IPS-NIHi7 (cell line): ENCODE measurements at regions not wholly inside any gene's neighbourhood (a gene's known extent, or its start where the extent isn't known, plus 50 kb on each side); places are given as distances from the start of the nearest gene placed in this dataset.
"Not testable (repeated sequence)": the region's sequence is repeated elsewhere in the genome, so short reads cannot be mapped to it uniquely, and the experiment has no call there.

ENCODE experiments used
- DNase-seq: peaks from one replicate; pipeline ENCODE4 v3.0.0; 2012; ENCODE audit warnings: mixed read lengths; ENCODE audit errors: extremely low spot score

DNA sequence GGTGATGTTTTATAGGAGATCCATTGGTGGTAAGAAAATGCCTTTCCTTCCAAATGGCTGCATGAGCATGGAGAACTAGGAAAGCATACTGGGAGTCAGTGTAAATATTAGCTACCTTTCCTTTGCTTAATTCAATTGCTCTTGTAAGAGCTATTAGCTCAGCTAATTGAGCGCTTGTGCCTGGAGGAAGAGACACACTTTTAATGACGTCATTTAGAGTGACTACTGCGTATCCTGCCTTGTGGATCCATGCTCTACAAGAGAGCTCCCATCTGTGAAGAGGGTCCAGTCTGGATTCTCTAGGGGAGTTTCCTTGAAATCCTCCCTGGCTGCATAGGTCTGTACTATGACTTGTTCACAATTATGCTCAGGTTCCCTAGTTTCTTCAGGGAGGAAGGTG lies 63.8 kb upstream of the ARRDC3 start:
- DNase-seq = not testable (repeated sequence)

DNA sequence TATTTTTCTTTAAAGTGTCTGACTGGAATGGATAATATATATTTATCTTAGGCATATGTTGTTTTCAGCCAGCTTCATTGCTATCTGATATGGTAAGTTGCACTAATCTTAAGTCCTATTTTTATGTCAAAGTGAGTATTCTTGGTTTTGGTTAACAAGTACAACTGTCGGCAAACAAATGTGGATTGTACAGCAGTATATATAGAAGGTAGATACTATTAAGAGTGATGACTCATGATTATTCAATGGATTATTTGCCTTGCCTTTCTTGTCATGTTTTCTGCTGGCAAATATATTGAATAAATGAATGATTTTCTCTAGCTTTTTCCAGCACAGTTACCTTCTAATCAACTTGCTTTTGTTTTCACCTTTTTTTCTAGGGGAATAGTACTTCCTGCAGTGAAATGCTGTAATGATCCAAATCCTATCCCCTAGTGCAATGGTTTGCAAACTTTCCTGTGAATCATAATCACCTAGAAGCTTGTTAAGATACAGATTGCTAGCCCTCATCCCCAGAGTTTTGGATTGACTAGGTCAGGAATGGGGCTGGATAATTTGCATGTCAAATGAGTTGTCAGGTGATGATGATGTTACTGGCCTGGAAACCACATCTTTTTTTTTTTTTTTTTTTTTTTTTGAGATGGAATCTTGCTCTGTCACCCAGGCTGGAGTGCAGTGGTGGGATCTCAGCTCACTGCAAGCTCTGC lies 60.8 kb upstream of the ARRDC3 start:
- no peak for DNase-seq

- DNase-seq = no peak
Observed at GRCh38 chr5:91443023-91443422, 59.9 kb upstream of the ARRDC3 start.

DNA sequence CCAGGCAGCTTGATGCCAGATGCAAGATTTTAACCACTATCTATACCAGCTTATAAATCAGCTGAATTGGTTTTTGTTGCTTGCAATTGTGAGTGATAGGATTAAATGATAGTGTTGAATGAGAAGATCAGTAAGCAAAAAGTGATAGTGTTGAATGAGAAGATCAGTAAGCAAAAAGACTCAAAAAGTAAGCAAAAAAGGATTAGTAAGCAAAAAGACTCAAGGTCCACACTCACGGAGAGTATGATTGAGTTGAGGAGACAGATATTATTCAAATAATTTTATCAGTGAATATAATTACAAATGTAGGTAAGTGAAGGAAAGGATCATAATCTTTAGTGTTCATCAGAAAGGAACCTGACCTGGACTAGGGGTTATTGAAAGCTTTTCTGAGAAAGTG lies 58.0 kb upstream of the ARRDC3 start:
- no peak for DNase-seq

- DNase-seq = peak; percentile 60
Observed at GRCh38 chr5:91438871-91439270, 55.8 kb upstream of the ARRDC3 start.

GRCh38 chr5:91436241-91436640 lies 53.1 kb upstream of the ARRDC3 start:
- no peak for DNase-seq

DNA sequence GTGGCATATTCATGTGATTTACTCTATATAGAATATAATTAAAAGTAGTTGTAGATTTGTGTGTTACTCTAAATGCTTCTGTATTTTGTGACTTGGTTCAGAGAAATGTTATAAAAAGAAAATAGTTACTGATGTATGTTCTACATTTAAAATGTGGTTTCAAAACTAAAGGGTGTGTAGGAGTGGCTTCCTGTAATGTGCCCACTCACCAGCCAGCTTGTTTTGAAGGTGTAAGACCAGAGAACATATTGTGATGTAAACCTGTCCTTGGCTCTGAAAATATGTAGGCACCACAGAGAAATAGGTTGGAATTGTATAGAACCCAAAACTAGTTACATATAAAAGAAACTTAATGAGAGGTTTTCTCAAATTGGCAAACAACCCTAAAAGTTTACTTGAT lies 51.2 kb upstream of the ARRDC3 start:
- DNase-seq = no peak

DNA sequence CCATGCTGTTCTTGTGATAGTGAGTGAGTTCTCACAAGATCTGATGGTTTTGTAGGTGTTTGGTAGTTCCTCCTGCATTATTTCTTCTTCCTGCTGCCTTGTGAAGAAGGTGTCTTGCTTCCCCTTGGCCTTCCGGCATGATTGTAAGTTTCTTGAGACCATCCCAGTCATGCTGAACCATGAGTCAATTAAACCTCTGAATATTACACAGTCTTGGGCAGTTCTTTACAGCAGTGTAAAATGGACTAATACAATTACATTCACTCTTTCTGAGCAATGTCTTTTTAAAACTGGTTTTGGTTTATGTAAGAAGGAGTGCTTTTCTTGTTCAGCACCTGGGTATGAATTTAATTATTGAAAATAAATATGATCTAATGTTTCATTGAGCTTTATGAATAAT lies 50.7 kb upstream of the ARRDC3 start:
- no peak for DNase-seq
